ENCODE measurements at regions not wholly inside any gene's neighbourhood (a gene's known extent, or its start where the extent isn't known, plus 50 kb on each side); places are given as distances from the start of the nearest gene placed in this dataset.

- TF ChIP-seq, protein P1, sequence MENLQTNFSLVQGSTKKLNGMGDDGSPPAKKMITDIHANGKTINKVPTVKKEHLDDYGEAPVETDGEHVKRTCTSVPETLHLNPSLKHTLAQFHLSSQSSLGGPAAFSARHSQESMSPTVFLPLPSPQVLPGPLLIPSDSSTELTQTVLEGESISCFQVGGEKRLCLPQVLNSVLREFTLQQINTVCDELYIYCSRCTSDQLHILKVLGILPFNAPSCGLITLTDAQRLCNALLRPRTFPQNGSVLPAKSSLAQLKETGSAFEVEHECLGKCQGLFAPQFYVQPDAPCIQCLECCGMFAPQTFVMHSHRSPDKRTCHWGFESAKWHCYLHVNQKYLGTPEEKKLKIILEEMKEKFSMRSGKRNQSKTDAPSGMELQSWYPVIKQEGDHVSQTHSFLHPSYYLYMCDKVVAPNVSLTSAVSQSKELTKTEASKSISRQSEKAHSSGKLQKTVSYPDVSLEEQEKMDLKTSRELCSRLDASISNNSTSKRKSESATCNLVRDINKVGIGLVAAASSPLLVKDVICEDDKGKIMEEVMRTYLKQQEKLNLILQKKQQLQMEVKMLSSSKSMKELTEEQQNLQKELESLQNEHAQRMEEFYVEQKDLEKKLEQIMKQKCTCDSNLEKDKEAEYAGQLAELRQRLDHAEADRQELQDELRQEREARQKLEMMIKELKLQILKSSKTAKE (IDR thresholded peaks at IDR 0.05; ENCODE audit: low read depth, poor library complexity, severe bottlenecking), result no peak
- no peak for TF ChIP-seq MYC (IDR thresholded peaks at IDR 0.05; ENCODE audit: insufficient read depth, insufficient read length, insufficient replicate concordance, low read length, severe bottlenecking)
- TF ChIP-seq YBX1 (IDR thresholded peaks at IDR 0.05), result no peak
Measured at GRCh38 chr9:31745468-31745867, 639.0 kb upstream of the ACO1 start (continued).

DNA sequence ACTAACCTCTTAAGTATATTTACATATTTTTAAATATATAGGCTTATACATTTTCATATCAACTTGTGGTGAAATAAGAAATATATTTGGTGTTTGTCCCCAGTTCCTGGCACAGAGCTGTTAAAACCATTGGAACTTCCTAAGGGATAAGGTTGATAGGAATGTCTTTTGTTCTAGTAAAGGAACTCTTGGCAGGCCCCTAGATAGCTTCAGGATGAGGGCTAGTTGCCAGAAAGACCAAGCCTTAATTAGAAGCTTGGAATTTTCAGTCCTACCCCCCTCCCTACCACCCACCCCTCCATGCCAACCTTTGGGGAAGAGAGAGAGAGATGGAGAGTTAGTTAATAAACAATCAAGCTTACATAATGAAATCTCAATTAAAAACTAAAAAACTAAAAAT lies 638.6 kb upstream of the ACO1 start:
- FAIRE-seq, result no peak
- no peak for TF ChIP-seq MAX (IDR thresholded peaks at IDR 0.05; ENCODE audit: low read depth, low read length)
- TF ChIP-seq RCOR1 (conservative IDR thresholded peaks at IDR 0.05; ENCODE audit: low read depth, low read length), result no peak
- no peak for TF ChIP-seq ZNF592 (IDR thresholded peaks at IDR 0.05)
- TF ChIP-seq, protein P2, sequence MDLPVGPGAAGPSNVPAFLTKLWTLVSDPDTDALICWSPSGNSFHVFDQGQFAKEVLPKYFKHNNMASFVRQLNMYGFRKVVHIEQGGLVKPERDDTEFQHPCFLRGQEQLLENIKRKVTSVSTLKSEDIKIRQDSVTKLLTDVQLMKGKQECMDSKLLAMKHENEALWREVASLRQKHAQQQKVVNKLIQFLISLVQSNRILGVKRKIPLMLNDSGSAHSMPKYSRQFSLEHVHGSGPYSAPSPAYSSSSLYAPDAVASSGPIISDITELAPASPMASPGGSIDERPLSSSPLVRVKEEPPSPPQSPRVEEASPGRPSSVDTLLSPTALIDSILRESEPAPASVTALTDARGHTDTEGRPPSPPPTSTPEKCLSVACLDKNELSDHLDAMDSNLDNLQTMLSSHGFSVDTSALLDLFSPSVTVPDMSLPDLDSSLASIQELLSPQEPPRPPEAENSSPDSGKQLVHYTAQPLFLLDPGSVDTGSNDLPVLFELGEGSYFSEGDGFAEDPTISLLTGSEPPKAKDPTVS (IDR thresholded peaks at IDR 0.05; ENCODE audit: low read depth, low read length), result no peak
- no peak for TF ChIP-seq ZNF24 (IDR thresholded peaks at IDR 0.05)
- no peak for TF ChIP-seq E2F4 (IDR thresholded peaks at IDR 0.05; ENCODE audit: low read depth, low read length)
- TF ChIP-seq, protein P3, sequence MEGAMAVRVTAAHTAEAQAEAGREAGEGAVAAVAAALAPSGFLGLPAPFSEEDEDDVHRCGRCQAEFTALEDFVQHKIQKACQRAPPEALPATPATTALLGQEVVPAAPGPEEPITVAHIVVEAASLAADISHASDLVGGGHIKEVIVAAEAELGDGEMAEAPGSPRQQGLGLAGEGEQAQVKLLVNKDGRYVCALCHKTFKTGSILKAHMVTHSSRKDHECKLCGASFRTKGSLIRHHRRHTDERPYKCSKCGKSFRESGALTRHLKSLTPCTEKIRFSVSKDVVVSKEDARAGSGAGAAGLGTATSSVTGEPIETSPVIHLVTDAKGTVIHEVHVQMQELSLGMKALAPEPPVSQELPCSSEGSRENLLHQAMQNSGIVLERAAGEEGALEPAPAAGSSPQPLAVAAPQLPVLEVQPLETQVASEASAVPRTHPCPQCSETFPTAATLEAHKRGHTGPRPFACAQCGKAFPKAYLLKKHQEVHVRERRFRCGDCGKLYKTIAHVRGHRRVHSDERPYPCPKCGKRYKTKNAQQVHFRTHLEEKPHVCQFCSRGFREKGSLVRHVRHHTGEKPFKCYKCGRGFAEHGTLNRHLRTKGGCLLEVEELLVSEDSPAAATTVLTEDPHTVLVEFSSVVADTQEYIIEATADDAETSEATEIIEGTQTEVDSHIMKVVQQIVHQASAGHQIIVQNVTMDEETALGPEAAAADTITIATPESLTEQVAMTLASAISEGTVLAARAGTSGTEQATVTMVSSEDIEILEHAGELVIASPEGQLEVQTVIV (IDR thresholded peaks at IDR 0.05; ENCODE audit: borderline replicate concordance, partially characterized antibody), result no peak

More for the DNA sequence above, 638.6 kb upstream of the ACO1 start:
- no peak for DNase-seq (ENCODE audit: low read depth, low spot score)
- H3K79me2 ChIP-seq (ENCODE audit: control insufficient read depth, insufficient read depth, low read length), result no peaks in the 10 kb centered on the region
- H4K20me1 ChIP-seq (ENCODE audit: control insufficient read depth, insufficient read depth), result no peaks in the 10 kb centered on the region
- no peak overlapping the region for H3K4me3 ChIP-seq
- H3K4me2 ChIP-seq (ENCODE audit: control insufficient read depth, insufficient read depth), result no peak overlapping the region
- ChIA-PET POLR2A (no interaction called here), RAD21 (ENCODE audit: unreplicated experiment) (no interaction called here), CTCF (interaction anchor here (1.6 kb wide), 1 partner anchor 10 kb away, joined by 3 read pairs; no protein-coding TSS in a partner anchor), SMC1A (ENCODE audit: uncharacterized antibody, unreplicated experiment) (interaction anchor here (1.3 to 1.5 kb wide), 3 partner anchors 10 to 18 kb away, joined by 3 to 6 read pairs (median 4); no protein-coding TSS in a partner anchor)
- ATAC-seq, result no peak
- no peak overlapping the region for H3K9ac ChIP-seq (ENCODE audit: control insufficient read depth, insufficient read depth, low read length)
- H3K36me3 ChIP-seq (ENCODE audit: control insufficient read depth in 2 of 2, insufficient read depth in 2 of 2, low read length in 1 of 2), result no peaks in the 10 kb centered on the region
- H3K9me3 ChIP-seq (replicated peaks; ENCODE audit: control insufficient read depth, insufficient read depth, low read length), result no peaks in the 10 kb centered on the region
- intact Hi-C loops (cut with micrococcal nuclease; ENCODE audit: unreplicated experiment), result no loop called here
- no peak overlapping the region for H2AFZ ChIP-seq (ENCODE audit: control insufficient read depth, low read depth, low read length)
- H3K4me1 ChIP-seq (ENCODE audit: control insufficient read depth, insufficient read depth, low read length), result no peaks in the 10 kb centered on the region
- no TSS peak for BruUV-seq (replicated peaks)
- in situ Hi-C loops (cut with MboI), result no loop called here
- H3K27ac ChIP-seq (ENCODE audit: control insufficient read depth, insufficient read depth), result no peak overlapping the region
- H3K27me3 ChIP-seq (replicated peaks in 1 of 2; ENCODE audit: control insufficient read depth in 2 of 2, insufficient read depth in 2 of 2, low read length in 1 of 2), result no peaks in the 10 kb centered on the region
